ENCODE measurements at regions not wholly inside any gene's neighbourhood (a gene's known extent, or its start where the extent isn't known, plus 50 kb on each side); places are given as distances from the start of the nearest gene placed in this dataset.
A peak's percentile ranks its signal among the peaks of the same experiment; 100 is the strongest.
"Not testable (repeated sequence)": the region's sequence is repeated elsewhere in the genome, so short reads cannot be mapped to it uniquely, and the experiment has no call there.

DNA sequence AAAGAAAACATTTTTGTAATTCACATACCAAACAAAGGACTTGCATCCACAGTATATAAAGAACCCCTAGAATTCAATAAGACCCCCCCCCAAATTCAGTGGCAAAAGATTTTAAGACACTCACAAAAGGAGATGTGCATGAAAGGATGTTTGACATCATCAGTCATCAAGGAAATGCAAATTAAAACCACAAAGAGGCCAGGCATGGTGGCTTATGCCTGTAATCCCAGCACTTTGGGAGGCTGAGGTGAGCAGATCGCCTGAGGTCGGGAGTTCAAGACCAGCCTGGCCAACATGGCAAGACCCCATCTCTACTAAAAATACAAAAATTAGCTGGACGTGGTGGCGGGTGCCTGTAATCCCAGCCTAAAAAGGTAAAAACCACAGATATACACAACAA lies 61.3 kb downstream of the AIPL1 start:
- not testable (repeated sequence) for DNase-seq

DNA sequence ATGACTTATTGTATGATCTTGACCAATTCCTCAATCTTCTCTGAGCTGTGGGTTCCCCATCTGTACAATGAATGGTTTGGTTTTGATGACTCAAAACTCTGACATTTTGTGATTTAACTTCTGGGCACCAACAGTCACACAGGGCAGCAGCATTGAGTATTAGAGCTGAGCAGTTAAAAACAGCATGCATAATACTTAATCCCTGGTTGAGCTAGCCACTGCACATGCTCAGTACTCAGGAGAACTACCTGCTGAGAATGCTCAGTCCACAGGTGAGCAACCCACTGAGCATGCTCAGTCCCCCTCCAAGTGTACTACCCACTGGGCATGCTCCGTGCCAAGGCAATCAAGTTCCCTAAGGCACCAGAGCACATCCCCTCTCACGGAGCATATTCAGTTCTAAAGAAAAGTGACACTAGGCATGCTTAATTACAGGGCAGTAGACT lies 68.7 kb downstream of the AIPL1 start:
- no peak for DNase-seq

DNA sequence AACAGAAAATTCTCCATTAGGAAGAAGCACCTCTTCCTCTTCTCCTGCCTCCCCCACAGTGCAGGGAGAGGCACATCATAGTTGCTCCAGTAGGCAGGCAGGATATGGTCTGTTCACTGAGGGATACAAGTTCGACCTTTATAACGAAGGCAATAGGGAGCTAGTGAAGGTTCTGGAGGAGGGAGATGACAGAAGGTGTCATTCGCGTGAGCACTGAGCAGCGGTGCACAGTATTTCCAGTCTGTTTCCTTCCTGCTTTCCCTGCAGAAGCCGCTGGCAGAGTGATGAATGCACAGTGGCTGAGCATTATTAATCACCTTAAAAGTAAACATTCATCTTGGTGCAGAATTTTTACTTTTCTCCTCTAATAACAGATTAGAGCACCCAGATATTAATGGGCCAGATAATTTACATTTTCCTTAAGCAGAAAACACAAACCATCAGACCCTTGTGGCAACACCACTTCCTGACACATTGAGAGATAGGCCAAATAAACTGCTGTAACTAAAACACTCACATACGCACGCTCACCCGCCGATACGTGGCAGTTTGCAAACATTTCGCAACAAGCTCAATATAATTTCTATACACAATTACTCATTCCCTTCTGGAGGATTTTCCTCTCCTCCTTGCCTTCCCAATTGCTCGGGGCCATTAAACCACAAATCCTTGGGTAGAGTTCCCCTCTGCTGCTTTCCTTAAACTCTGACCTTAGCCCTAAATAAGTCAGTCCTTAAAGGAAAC lies 69.5 kb downstream of the AIPL1 start:
- DNase-seq = no peak

DNA sequence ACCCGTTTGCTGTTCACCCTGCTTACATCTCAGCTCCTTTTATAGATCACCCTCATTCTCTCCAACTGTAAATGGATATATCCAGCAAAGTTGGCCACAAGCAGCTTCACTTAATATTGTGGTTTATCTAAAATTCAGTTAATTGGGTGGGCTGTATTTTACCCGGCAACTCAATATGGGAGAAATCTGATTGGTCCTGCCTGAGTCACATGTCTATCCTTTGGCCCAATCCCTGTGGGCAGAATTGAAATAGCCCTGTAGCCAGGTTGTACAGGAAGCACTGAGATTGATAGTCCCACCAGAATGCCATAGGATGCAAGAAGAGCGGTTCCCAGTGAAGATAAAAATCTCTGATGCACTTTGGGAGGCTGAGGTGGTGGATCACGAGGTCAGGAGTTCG lies 73.2 kb downstream of the AIPL1 start:
- DNase-seq = no peak

DNA sequence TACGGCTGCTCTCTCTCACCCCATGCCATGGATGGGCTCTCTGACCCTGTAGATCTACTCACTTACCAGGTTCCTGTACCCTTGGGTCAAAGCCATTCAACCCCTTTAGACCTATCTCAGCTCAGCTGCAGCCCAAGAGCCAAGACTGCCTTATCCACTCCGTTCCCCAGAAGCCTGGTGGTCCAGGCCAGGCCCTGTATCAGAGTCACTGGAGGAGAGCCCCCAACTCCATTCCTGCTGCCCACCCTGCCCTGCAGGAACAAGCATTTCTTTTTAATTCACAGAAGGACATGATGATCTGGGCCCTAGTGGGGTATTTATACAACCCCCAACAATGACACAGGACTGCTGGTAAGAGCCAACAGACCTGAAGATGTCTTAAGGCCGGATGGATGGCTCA lies 76.8 kb downstream of the AIPL1 start:
- no peak for DNase-seq

DNA sequence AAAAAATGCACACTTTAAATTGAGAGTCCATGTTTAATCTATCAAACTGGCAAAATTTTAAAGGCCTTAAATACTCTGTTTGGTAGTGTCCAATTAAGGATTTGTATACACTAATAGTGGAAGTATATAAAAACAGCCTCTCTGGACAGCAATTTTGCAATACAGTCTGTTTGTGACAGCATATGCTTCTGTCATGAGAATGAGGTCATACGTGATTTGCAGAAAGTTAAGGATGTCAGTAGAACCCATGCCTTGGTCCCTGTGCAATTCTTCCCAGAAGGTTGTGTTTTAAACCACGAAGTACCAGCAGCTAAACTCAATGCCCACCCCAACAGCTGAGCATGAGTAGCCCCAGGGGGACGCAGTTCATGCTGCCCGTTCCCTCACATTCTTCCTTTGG lies 78.4 kb downstream of the AIPL1 start:
- DNase-seq = no peak

DNA sequence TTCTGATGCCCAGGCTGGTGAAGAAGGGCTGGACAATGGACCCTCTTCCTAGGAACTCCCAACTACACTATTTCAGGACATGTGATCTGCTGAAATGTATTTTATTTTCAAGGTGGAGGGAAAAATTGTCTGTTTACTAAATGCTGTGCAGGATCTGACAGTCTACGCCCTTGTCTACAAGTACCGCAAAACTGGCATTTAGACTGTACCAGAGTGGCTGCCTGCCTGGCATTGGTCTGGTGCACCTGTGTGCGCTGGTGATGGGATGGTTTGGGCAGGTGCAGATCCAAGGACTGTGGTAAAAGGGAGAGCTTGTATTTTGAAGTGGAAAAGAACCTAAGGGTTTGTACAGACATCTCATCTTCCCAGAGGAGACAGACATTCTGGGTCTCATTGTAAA lies 79.7 kb downstream of the AIPL1 start:
- no peak for DNase-seq

DNA sequence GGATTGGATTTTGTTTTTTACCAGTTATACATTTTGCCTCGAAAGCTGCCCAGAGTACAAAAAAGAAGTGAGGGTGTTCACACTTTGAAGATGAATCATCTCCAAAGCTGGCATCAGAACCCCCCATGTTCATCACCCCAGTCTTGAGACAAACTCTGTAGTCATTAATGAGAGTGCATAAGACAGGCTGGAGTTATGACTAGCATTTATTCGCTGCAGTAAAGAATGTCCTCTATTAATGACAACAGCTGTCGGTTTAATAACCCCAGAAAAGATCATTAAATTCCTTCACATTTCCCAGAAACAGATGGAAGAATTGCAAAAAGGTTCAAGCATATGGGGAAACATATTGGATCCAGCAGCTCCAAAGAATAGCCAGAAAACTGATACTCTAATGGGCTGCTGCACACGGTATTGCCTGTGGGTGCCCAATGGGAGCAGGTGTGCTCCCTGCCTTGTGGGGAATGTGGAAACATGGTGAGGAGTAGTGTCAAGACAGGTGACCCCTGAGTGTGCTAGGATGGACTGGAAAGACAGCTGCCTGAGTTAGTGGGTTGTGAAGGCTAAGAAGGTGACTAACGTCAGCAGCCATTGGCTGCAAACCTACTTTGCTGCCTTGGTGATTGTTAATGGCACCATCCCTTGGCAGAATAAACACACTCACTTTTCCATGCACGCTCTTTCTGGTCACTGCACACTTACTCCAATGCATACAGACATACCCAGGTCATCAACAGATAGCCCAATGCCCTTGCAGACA lies 81.9 kb downstream of the AIPL1 start:
- no peak for DNase-seq

DNA sequence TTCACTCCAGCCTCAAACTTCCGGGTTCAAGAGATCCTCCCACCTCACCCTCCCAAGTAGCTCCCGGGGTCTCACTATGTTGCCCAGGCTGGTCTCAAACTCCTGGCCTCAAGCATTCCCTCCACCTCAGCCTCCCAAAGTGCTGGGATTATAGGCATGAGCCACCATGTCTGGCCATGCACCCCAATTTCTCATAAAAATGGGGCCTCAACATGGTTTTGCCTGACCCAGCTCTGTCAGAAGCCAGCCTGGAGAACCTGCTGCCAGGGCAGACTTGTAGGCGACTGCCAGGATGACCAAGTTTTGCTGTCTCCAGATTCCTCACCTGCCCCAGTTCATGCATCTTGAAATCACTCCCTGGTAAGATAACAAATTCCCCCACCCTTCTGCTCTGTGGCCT lies 82.9 kb downstream of the AIPL1 start:
- no peak for DNase-seq

DNA sequence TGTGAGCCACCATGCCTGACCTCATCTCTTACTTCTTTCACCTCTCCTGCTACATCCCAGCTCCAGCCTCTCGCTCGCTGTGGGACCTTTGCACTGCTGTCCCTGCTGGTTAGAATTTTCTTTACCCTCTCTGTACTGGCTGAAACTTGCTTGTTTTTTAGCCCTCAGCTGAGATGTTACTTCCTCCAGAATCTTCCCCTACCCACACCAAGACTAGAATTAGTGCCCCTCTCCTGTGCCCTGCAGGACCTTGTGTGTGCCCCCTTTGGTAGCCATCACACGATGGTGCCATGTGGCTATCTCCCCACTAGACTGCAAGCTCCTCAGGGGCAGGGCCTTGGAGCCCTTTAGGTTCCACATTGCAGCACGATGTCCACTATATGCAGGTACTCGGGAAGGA lies 84.1 kb downstream of the AIPL1 start:
- no peak for DNase-seq

DNA sequence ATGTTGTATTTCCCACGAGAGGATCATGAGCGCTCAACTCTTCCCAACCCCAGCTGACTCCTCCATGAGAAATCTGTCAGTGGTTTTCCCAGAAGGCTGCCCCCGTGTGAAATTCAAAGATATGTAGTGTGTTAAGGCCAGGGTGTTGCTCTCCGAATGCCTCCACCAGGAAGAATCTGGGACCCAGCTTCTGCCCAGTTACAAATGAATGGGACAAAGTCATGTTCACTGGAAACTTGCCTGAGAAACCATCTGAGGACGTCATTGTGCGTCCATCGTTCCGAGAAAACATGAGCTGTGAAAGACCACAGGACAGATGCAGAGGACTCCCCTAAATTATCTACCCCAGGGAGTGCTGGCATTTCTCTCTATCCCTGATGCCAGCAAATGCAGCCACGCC lies 86.0 kb downstream of the AIPL1 start:
- no peak for DNase-seq

DNA sequence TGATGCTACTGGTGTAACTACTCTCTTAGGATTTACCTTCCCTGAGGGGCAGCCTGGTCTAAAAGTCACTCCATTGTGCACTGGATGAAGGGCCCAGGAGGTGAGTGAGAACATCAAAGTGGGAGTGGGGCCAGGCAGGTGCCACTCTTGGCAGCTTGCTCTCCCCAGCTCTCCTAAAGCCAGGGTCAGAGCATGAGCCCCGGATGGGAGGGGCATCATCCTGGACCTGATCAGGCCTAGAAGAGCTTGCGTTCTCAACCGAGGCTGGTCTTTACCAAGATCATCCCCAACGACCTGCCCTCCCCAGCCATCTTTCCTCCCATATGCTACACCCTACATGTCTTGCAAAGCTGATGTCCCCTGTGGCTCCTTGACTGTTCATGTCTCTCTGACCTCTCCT lies 87.1 kb downstream of the AIPL1 start:
- no peak for DNase-seq

DNA sequence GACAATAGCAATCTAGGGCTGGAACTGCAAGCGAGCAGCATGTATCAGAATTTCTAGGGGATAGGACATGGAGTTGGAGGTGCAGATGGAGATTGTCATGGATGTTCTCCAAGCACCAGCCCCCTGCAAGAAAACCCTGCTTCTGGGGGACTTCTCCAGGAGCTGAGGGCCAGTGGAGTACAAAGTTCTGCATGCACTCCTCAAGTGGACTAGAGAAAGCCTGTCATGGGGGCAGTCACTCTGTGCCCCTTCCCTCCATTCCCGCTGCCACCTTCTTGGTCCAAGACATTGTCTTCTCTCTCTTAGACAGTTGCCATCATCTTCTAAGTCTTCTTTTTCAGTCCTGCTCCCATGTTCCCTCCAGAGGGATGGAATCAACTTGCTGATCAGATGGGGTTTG lies 87.9 kb downstream of the AIPL1 start:
- no peak for DNase-seq

DNA sequence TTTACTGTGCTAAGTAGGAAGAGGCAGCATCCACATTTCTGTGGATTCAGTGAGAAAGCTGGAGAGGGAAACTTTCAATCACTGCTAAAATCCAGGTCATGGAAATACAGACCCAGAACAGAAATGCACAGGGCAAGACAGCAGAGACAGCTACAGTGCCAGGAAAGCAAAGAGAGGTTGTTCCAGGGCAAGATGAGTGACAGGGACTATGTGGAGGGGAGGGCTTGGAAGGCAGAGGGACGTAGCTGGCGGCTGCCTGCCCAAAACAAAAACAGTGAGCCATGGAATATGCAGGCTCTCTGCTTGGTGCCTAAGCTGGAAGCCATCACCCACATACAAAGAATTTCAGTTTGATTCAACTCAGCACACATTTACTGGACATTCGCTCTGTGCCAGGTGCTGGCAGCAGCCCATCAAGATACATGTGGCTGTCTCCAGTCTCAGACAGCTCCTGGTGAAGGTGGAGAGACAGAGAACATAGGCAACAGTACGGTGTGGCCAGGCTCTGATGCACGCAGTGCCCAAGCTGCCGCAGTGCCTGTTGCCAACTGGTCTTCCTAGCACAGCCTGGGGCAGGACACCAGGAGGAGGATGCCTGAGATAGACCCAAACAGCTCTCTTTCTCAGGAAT lies 88.7 kb downstream of the AIPL1 start:
- DNase-seq = no peak

DNA sequence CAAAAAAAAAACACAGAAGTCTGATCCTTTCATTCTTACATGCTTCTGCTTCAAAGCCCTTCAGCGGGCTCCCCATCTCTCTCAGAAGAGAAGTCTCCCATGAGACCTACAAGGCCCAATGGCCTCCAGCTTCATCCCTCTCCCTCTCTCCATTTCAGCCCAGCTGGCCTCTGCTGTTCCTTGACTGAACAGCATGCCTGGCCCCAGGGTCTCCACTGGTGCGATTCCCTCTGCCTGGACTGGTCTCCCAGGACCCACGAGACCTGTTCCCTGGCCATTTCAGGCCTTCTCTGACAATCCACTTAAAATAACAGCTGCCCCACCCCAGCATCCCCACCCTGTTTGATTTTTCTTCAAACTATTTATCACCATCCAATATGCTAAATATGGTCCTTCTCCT lies 91.2 kb downstream of the AIPL1 start:
- DNase-seq = no peak

DNA sequence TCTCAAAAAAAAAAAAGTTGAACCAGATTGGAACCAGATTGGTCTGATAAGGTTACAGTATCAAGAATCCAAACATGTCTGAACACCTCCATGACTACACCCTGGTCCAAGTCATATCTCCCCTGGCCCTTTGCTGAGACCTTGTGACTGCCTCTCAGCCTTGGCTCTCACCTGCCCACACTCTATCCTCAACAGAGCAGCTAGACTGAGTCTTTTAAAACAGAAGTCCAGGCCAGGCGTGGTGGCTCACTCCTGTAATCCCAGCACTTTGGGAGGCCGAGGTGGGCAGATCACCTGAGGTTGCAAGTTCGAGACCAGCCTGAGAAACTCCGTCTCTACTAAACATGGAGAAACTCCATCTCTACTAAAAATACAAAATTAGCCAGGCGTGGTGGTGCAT lies 91.7 kb downstream of the AIPL1 start:
- DNase-seq = no peak

DNA sequence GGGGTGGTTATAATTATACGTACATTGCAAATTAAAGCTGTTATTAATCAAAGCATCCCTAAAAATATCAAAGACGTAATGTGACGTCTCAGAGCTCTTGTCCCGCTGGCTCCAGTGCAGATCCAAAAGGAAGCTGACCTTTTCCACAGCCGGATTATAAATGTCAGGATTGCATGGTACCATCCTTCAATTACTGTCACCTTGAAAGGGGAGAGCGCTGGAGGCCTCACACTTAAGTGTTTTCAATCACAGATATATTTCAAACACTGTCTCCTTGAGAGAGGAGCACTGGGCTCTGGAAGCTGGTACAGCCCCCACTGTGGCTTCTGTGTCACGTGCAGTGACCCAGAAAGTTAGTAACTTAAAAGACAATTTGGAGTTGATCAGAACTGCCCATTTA lies 94.2 kb downstream of the AIPL1 start:
- no peak for DNase-seq

DNA sequence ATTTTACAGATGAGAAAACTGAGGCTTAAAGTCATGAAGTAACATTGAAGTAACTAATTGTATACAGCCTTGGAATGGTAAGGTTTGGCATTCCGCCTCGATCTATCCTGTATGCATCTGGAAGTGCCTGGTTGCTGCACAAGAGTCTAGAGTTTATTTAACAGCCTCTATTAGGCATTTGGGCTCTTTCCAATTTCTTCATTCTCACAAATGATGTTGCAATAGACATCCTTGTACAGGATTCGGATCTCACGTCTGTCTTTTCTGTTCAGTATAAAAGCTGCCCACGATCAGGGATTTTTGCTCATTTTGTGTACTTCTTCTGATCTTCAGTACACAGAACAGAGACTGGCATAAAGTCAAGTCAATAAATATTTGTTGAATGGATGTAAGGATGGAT lies 100.5 kb downstream of the AIPL1 start:
- no peak for DNase-seq

DNA sequence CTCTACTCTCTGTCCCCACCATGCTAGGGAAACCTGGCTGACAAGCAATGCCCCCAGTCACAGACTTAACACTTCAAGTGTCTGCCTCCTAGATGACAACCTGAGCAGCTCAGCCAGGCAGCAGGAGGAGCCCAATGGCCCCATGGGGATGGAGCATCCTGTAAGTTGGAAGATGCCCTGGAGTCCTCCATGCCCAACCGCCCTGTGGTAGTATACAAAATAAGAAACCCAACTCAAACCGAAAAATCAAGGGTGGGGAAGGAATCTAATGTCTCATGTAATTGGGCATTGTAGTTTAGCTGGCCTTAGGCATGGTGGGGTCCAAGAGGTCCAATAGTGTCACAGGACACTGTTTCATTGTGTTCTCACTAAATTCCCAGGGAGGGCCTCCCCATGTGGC lies 104.0 kb downstream of the AIPL1 start:
- DNase-seq = no peak

DNA sequence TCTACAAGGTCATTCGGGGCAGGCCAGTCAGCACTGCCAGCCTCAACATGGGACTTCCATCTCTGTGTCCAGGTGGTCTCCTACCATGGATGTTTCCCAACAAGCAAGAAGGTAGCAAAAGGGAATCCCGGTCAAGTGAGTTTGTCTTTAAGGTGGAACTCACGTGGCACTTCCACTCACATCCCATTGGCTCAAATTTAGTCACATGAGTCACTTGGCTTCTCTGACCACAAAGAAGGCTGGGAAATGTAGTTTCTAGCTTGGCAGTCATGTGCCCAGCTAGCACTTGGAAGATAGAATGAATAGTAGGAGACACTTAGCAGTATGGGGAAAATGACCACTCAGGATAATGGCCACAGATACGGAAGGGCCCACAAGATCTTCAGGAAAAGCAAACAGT lies 106.6 kb downstream of the AIPL1 start:
- DNase-seq = no peak

DNA sequence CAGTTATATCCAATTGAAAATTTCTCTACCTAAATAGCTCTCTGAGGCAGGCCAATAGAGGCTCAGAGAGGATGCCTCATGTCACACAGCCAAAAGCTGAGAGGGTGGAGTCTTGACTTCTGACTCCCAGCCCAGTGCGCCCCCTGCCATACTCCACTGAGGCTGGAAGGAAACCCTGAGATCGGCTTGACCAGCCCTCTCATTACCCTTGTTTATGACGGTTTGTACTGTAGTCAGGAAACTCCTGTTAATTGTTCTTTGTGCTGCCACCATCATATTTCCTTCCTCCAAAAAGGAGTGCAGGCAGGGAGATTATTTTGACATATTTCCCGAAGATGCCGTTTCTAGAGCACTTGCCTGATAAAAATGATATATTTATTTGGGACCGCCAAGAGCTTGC lies 107.9 kb downstream of the AIPL1 start:
- peak; percentile 15 to 16 for DNase-seq

DNA sequence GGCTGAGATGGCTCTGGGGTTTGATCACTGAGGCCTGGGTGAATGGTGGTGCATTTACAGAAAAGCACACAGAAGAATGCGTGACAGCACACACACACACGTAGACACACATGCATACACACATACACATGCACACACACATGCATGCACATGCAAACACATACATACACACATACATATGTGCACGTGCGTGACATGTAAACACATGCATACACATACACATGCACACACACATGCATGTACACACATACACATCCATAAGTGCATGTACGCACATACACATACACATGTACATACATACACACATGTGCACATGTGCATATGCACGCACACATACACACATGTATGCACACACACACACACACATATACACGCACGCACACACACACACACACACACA lies 108.4 kb downstream of the AIPL1 start:
- no peak for DNase-seq

DNA sequence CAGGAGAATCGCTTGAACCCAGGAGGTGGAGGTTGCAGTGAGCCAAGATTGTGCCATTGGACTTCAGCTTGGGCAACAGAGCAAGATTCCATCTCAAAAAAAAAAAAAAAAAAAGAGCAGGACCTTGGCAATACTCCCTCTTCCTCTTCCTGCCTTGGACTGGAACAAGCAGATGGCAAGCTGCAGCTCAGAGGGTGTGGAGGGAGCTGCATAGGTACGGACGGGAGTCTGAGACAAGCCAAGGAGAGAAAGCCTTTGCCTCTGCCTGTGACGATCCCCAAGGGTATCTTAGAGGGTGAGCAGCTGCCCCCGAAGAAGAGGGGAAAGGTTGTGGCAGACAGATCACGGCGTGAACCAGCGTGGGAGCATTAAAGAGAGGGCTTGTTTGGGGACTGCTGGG lies 109.2 kb downstream of the AIPL1 start:
- no peak for DNase-seq

Data from right lung (tissue), 2 donors.